WTC11 (cell line): ENCODE measurements at regions not wholly inside any gene's neighbourhood (a gene's known extent, or its start where the extent isn't known, plus 50 kb on each side); places are given as distances from the start of the nearest gene placed in this dataset.

ENCODE experiments used
- ATF3 ChIP-seq: sonication (generic); formaldehyde crosslinking; conservative IDR thresholded peaks from 2 replicates; pipeline ENCODE4 v1.8.1; 2022; ENCODE audit warnings: mild to moderate bottlenecking, missing genetic modification reagents
- CREB1 ChIP-seq: sonication (generic); formaldehyde crosslinking; IDR thresholded peaks from 2 replicates; pipeline ENCODE4 v1.8.0; 2023; ENCODE audit warnings: mild to moderate bottlenecking, missing genetic modification reagents
- CREM ChIP-seq: sonication (generic); formaldehyde crosslinking; IDR thresholded peaks from 2 replicates; pipeline ENCODE4 v1.8.1; 2022; ENCODE audit warnings: mild to moderate bottlenecking, missing genetic modification reagents, moderate library complexity
- CTCF ChIP-seq: fragments of 200-600 bp; IDR thresholded peaks from 2 replicates; pipeline ENCODE4 v1.8.0; 2022; ENCODE audit warnings: antibody characterized with exemption
- ERG ChIP-seq: fragments of 250-450 bp; sonication (Bioruptor Pico); IDR thresholded peaks from 2 replicates; pipeline ENCODE4 v1.8.0; 2021; ENCODE audit warnings: mild to moderate bottlenecking
- IRF2 ChIP-seq: sonication (generic); formaldehyde crosslinking; IDR thresholded peaks from 2 replicates; pipeline ENCODE4 v1.8.0; 2022; ENCODE audit warnings: low read depth, missing genetic modification reagents, borderline replicate concordance
- JUN ChIP-seq: sonication (generic); formaldehyde crosslinking; IDR thresholded peaks from 2 replicates; pipeline ENCODE4 v1.8.0; 2023; ENCODE audit warnings: mild to moderate bottlenecking, missing genetic modification reagents
- STAT6 ChIP-seq: sonication (generic); formaldehyde crosslinking; conservative IDR thresholded peaks from 2 replicates; pipeline ENCODE4 v1.8.1; 2023; ENCODE audit warnings: mild to moderate bottlenecking, low read depth, missing genetic modification reagents, moderate library complexity
- ZNF138 ChIP-seq: sonication (generic); formaldehyde crosslinking; conservative IDR thresholded peaks from 2 replicates; pipeline ENCODE4 v1.8.1; 2022; ENCODE audit warnings: mild to moderate bottlenecking, moderate library complexity, missing genetic modification reagents
- ZNF317 ChIP-seq: sonication (generic); formaldehyde crosslinking; IDR thresholded peaks from 2 replicates; pipeline ENCODE4 v1.8.1; 2023; ENCODE audit warnings: low read depth, mild to moderate bottlenecking, moderate library complexity, missing genetic modification reagents, borderline replicate concordance
- ZNF396 ChIP-seq: fragments of 250-450 bp; sonication (Bioruptor Pico); IDR thresholded peaks from 2 replicates; pipeline ENCODE4 v1.8.0; 2021; ENCODE audit warnings: mild to moderate bottlenecking, moderate library complexity, borderline replicate concordance
- TF ChIP-seq, protein P1 (sequence below): sonication (generic); formaldehyde crosslinking; IDR thresholded peaks from 2 replicates; pipeline ENCODE4 v1.8.0; 2023; ENCODE audit warnings: mild to moderate bottlenecking, missing genetic modification reagents
- TF ChIP-seq, protein P2 (sequence below): sonication (generic); formaldehyde crosslinking; IDR thresholded peaks from 2 replicates; pipeline ENCODE4 v1.8.0; 2022; ENCODE audit warnings: mild to moderate bottlenecking, missing genetic modification reagents

- TF ChIP-seq CTCF: no peak
- TF ChIP-seq, protein P1, sequence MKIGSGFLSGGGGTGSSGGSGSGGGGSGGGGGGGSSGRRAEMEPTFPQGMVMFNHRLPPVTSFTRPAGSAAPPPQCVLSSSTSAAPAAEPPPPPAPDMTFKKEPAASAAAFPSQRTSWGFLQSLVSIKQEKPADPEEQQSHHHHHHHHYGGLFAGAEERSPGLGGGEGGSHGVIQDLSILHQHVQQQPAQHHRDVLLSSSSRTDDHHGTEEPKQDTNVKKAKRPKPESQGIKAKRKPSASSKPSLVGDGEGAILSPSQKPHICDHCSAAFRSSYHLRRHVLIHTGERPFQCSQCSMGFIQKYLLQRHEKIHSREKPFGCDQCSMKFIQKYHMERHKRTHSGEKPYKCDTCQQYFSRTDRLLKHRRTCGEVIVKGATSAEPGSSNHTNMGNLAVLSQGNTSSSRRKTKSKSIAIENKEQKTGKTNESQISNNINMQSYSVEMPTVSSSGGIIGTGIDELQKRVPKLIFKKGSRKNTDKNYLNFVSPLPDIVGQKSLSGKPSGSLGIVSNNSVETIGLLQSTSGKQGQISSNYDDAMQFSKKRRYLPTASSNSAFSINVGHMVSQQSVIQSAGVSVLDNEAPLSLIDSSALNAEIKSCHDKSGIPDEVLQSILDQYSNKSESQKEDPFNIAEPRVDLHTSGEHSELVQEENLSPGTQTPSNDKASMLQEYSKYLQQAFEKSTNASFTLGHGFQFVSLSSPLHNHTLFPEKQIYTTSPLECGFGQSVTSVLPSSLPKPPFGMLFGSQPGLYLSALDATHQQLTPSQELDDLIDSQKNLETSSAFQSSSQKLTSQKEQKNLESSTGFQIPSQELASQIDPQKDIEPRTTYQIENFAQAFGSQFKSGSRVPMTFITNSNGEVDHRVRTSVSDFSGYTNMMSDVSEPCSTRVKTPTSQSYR (CRISPR knock-in tag): no peak
- no peak for TF ChIP-seq ERG (CRISPR knock-in tag)
- TF ChIP-seq STAT6 (CRISPR knock-in tag): no peak
- no peak for TF ChIP-seq JUN (CRISPR knock-in tag)
- no peak for TF ChIP-seq ZNF138
- TF ChIP-seq, protein P2, sequence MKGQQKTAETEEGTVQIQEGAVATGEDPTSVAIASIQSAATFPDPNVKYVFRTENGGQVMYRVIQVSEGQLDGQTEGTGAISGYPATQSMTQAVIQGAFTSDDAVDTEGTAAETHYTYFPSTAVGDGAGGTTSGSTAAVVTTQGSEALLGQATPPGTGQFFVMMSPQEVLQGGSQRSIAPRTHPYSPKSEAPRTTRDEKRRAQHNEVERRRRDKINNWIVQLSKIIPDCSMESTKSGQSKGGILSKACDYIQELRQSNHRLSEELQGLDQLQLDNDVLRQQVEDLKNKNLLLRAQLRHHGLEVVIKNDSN (CRISPR knock-in tag): no peak
- no peak for TF ChIP-seq ZNF317
- TF ChIP-seq ATF3 (CRISPR knock-in tag): no peak
- no peak for TF ChIP-seq ZNF396 (CRISPR knock-in tag)
- TF ChIP-seq CREM (CRISPR knock-in tag): no peak
- no peak for TF ChIP-seq IRF2 (CRISPR knock-in tag)
- TF ChIP-seq CREB1 (CRISPR knock-in tag): no peak
Observed at GRCh38 chr6:139996253-139996834, 621.9 kb upstream of the CITED2 start.
